ENCODE measurements at regions not wholly inside any gene's neighbourhood (a gene's known extent, or its start where the extent isn't known, plus 50 kb on each side); places are given as distances from the start of the nearest gene placed in this dataset.

- TF ChIP-seq EZH2 (optimal IDR thresholded peaks at IDR 0.05; ENCODE audit: low read depth, low read length) (no peak), CTCF (IDR thresholded peaks at IDR 0.05; ENCODE audit: low read length) (no peak)
Observed at GRCh38 chr2:192459422-192459821, 264.7 kb upstream of the TMEFF2 start.
